Right atrium auricular region (tissue), 2 donors: ENCODE measurements at regions not wholly inside any gene's neighbourhood (a gene's known extent, or its start where the extent isn't known, plus 50 kb on each side); places are given as distances from the start of the nearest gene placed in this dataset.

ENCODE experiments used
- DNase-seq: peaks from one replicate; pipeline ENCODE4 v3.0.0-alpha.2; 2019; ENCODE audit warnings: low spot score
- H3K27ac ChIP-seq, 2 donors: fragments of 200-600 bp; sonication (generic); 1 replicate in 1 of 2; 2 replicates in 1 of 2; pipeline ENCODE4 v1.5.1; 2016 to 2019
- H3K27me3 ChIP-seq, 2 donors: fragments of 200-600 bp; sonication (generic); one replicate each; pipeline versions ENCODE4 v1.5.1 to v1.6.0; 2017 to 2019
- H3K36me3 ChIP-seq: fragments of 200-600 bp; sonication (generic); one replicate; pipeline ENCODE4 v1.5.1; 2016
- H3K4me1 ChIP-seq, 2 donors: fragments of 200-600 bp; sonication (generic); one replicate each; pipeline versions ENCODE4 v1.5.1 to v1.6.0; 2017 to 2019
- H3K4me3 ChIP-seq, 2 donors: fragments of 200-600 bp; sonication (generic); 1 replicate in 1 of 2; 2 replicates in 1 of 2; pipeline ENCODE4 v1.5.1; 2017 to 2019; ENCODE audit warnings: mild to moderate bottlenecking in 1 of 2, moderate library complexity in 1 of 2
- H3K9me3 ChIP-seq, 2 donors: fragments of 200-600 bp; sonication (generic); one replicate each; pipeline ENCODE4 v1.5.1; 2019
- CTCF ChIP-seq, 2 donors: fragments of 200-600 bp; sonication (generic); IDR thresholded peaks; one replicate each; pipeline ENCODE4 v1.5.1; 2019; ENCODE audit warnings: antibody characterized with exemption in 2 of 2

GRCh38 chr7:42628054-42628453 is 283.8 kb downstream of the C7orf25 start:
- no peak for TF ChIP-seq CTCF (IDR thresholded peaks at IDR 0.05)
- no peak for DNase-seq
- no peaks in the 10 kb centered on the region for H3K9me3 ChIP-seq

GRCh38 chr7:42627626-42628025 is 284.2 kb downstream of the C7orf25 start:
- H3K36me3 ChIP-seq = no peaks in the 10 kb centered on the region
- no peaks in the 10 kb centered on the region for H3K4me1 ChIP-seq
- no peak for DNase-seq
- H3K27me3 ChIP-seq = no peaks in the 10 kb centered on the region
- H3K4me3 ChIP-seq = no peak overlapping the region
- no peaks in the 10 kb centered on the region for H3K9me3 ChIP-seq
- H3K27ac ChIP-seq = no peak overlapping the region
- TF ChIP-seq CTCF (IDR thresholded peaks at IDR 0.05) = no peak

More at GRCh38 chr7:42628054-42628453, 283.8 kb downstream of the C7orf25 start:
- H3K4me1 ChIP-seq = no peaks in the 10 kb centered on the region
- H3K36me3 ChIP-seq = no peaks in the 10 kb centered on the region
- H3K27me3 ChIP-seq = no peaks in the 10 kb centered on the region
- H3K4me3 ChIP-seq = no peak overlapping the region
- no peak overlapping the region for H3K27ac ChIP-seq

GRCh38 chr7:42627101-42627500 is 284.8 kb downstream of the C7orf25 start:
- Histone ChIP-seq H3K27ac (no peak overlapping the region), H3K4me1 (no peaks in the 10 kb centered on the region), H3K36me3 (no peaks in the 10 kb centered on the region)

GRCh38 chr7:42625421-42625820 is 286.4 kb downstream of the C7orf25 start:
- no peaks in the 10 kb centered on the region for H3K27me3 ChIP-seq
- H3K9me3 ChIP-seq = no peaks in the 10 kb centered on the region
- H3K4me1 ChIP-seq = no peaks in the 10 kb centered on the region
- no peak overlapping the region for H3K27ac ChIP-seq
- no peak for TF ChIP-seq CTCF (IDR thresholded peaks at IDR 0.05)
- DNase-seq = no peak
- no peak overlapping the region for H3K4me3 ChIP-seq
- H3K36me3 ChIP-seq = no peaks in the 10 kb centered on the region

More at GRCh38 chr7:42627101-42627500, 284.8 kb downstream of the C7orf25 start:
- H3K9me3 ChIP-seq = no peaks in the 10 kb centered on the region
- H3K4me3 ChIP-seq = no peak overlapping the region
- no peaks in the 10 kb centered on the region for H3K27me3 ChIP-seq
- DNase-seq = no peak
- TF ChIP-seq CTCF (IDR thresholded peaks at IDR 0.05) = no peak

GRCh38 chr7:42624471-42624870 is 287.4 kb downstream of the C7orf25 start:
- no peak for TF ChIP-seq CTCF (IDR thresholded peaks at IDR 0.05)
- Histone ChIP-seq H3K9me3 (no peaks in the 10 kb centered on the region), H3K36me3 (no peaks in the 10 kb centered on the region), H3K27ac (no peak overlapping the region), H3K4me3 (no peak overlapping the region), H3K4me1 (no peaks in the 10 kb centered on the region), H3K27me3 (no peaks in the 10 kb centered on the region)
- no peak for DNase-seq

- H3K9me3 ChIP-seq = no peaks in the 10 kb centered on the region
- no peak overlapping the region for H3K27ac ChIP-seq
- no peaks in the 10 kb centered on the region for H3K4me1 ChIP-seq
- H3K27me3 ChIP-seq = no peaks in the 10 kb centered on the region
- H3K4me3 ChIP-seq = no peak overlapping the region
- no peak for DNase-seq
- H3K36me3 ChIP-seq = no peaks in the 10 kb centered on the region
- TF ChIP-seq CTCF (IDR thresholded peaks at IDR 0.05) = no peak
These were observed 290.2 kb downstream of the C7orf25 start for GRCh38 chr7:42621543-42622219.
